ENCODE measurements at regions not wholly inside any gene's neighbourhood (a gene's known extent, or its start where the extent isn't known, plus 50 kb on each side); places are given as distances from the start of the nearest gene placed in this dataset.
"Not testable (repeated sequence)": the region's sequence is repeated elsewhere in the genome, so short reads cannot be mapped to it uniquely, and the experiment has no call there.

DNA sequence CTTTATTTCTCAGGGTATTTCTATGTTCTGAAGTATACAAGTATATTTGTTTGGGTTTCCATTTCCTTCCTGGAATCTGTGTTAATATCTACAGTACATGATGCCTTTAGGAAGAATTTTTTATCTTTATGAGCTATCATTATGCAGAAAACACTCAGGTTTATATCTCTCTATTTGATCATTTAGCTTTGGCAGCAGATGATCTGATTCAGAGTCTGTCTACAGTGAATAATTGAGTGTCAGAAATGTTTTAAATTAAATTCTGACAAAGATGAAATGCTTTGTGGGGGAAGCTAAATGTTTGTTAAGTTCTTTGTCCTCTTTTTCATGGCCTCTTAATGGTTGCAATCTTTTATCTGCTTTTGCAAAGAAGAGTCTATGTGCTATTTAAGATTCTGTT, 2141.0 kb upstream of the ACO1 start:
- TF ChIP-seq CTCF (conservative IDR thresholded peaks at IDR 0.05; ENCODE audit: low read depth, low read length) = no peak
- H3K4me3 ChIP-seq (ENCODE audit: low read depth, low read length) = no peak overlapping the region
- DNase-seq (ENCODE audit: low read depth) = no peak

DNA sequence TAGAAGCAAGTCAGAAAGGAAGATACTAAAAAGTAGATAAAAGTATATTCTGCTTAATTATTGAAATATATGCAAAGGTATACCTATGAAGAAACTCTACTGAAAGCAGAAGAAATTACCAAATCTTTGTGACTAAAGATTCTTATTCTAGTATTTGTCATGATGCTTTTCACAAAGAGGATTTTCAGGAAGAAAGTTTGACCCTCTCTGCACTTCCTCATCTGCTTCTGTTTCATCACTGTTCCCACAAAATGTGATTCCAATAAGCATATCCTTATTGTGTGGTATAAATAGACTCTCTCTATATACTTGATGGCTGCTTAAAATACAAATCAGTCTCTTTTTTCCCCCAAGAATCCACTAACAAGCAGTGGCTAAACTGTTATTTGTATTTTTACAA, 2139.6 kb upstream of the ACO1 start:
- no peak overlapping the region for H3K4me3 ChIP-seq (ENCODE audit: low read depth, low read length)
- no peak for TF ChIP-seq CTCF (conservative IDR thresholded peaks at IDR 0.05; ENCODE audit: low read depth, low read length)
- DNase-seq (ENCODE audit: low read depth) = no peak

DNA sequence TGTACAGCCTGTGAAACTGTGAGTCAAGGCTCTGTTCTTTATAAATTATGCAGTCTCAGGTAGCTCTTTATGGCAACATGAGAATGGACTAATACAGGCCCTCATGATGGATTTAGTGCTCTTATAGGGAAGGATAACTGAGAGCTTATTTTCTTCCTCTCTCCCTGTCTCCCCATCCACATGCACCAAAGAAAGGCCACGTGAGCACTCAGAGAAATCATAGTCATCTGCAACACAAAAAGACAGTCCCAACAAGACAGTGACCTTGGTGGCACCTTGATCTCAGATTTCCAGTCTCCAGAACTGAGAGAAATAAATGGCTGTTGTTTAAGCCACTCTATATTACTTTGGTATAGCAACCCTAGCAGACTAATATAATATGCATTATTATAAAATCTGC, 2133.6 kb upstream of the ACO1 start:
- H3K4me3 ChIP-seq (ENCODE audit: low read depth, low read length) = no peak overlapping the region
- no peak for TF ChIP-seq CTCF (conservative IDR thresholded peaks at IDR 0.05; ENCODE audit: low read depth, low read length)
- no peak for DNase-seq (ENCODE audit: low read depth)

GRCh38 chr9:30258094-30258493, 2126.3 kb upstream of the ACO1 start:
- no peak overlapping the region for H3K4me3 ChIP-seq (ENCODE audit: low read depth, low read length)
- peak; percentile 3 for DNase-seq (ENCODE audit: low read depth)
- TF ChIP-seq CTCF (conservative IDR thresholded peaks at IDR 0.05; ENCODE audit: low read depth, low read length) = no peak

- DNase-seq (ENCODE audit: low read depth) = no peak
- no peak for TF ChIP-seq CTCF (conservative IDR thresholded peaks at IDR 0.05; ENCODE audit: low read depth, low read length)
- no peak overlapping the region for H3K4me3 ChIP-seq (ENCODE audit: low read depth, low read length)
Observed at GRCh38 chr9:30280229-30280900, 2104.1 kb upstream of the ACO1 start.

DNA sequence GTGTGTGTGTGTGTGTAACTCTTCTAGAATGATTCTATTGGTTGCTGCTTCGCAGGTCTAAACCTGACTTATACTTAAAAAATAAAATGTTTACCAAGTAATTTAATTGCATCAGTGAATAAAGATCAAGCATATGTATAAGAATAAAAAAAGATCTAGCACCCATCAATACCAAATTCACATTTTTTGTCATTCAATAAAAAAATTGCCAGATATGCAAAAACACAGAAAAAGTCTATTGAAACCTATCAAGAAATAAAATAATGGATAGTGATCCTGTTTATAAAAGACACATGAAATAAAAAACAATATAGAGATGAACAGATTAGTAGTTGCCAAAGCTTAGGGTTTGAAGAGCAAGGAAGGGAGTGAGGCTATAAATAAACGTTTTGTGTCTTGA, 2095.0 kb upstream of the ACO1 start:
- TF ChIP-seq CTCF (conservative IDR thresholded peaks at IDR 0.05; ENCODE audit: low read depth, low read length) = no peak
- DNase-seq (ENCODE audit: low read depth) = no peak
- no peak overlapping the region for H3K4me3 ChIP-seq (ENCODE audit: low read depth, low read length)

DNA sequence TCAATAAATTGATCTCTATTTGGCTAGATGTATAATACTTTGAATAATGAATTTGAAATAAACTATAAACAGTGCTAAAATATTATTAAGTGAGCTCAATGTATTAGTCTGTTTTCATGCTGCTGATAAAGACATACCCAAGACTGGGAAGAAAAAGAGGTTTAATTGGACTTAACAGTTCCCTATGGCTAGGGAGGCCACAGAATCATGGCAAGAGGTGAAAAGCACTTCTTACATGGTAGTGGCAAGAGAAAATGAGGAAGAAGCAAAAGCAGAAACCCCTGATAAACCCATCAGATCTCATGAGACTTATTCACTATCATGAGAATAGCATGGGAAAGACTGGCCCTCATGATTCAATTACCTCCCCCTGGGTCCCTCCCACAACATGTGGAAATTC, 2092.4 kb upstream of the ACO1 start:
- DNase-seq (ENCODE audit: low read depth); H3K4me3 ChIP-seq (ENCODE audit: low read depth, low read length): not testable (repeated sequence)

All from choroid plexus epithelial cell (primary cell).